ENCODE measurements at regions not wholly inside any gene's neighbourhood (a gene's known extent, or its start where the extent isn't known, plus 50 kb on each side); places are given as distances from the start of the nearest gene placed in this dataset.
A peak's percentile ranks its signal among the peaks of the same experiment; 100 is the strongest.

DNA sequence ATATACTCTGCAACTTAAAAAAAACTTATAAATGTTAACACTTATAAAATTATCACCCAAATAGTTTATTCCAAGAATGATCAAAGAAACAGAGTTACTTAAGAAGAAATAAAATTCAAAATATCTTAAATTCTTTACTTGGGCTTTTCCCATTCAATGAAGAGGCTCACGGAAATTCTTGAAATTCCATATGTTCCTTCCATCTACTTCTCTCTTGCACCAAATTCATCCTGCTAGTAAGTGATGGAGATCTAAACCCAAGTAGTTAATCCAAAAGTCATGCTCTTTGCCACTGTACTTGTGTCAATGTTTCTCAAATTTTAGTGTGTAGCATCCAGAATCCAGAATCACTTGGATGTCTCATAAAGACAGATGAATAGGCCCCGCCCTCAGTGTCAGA, 465.9 kb downstream of the TXNL1 start:
- Histone ChIP-seq H3K36me3 (no peaks in the 10 kb centered on the region), H3K4me1 (peaks cover 0 to 5% of the 10 kb centered on the region in 2 donors), H3K9me3 (no peaks in the 10 kb centered on the region), H3K27ac (no peak overlapping the region), H3K4me3 (no peak overlapping the region), H3K27me3 (no peaks in the 10 kb centered on the region)
- TF ChIP-seq, protein P1, sequence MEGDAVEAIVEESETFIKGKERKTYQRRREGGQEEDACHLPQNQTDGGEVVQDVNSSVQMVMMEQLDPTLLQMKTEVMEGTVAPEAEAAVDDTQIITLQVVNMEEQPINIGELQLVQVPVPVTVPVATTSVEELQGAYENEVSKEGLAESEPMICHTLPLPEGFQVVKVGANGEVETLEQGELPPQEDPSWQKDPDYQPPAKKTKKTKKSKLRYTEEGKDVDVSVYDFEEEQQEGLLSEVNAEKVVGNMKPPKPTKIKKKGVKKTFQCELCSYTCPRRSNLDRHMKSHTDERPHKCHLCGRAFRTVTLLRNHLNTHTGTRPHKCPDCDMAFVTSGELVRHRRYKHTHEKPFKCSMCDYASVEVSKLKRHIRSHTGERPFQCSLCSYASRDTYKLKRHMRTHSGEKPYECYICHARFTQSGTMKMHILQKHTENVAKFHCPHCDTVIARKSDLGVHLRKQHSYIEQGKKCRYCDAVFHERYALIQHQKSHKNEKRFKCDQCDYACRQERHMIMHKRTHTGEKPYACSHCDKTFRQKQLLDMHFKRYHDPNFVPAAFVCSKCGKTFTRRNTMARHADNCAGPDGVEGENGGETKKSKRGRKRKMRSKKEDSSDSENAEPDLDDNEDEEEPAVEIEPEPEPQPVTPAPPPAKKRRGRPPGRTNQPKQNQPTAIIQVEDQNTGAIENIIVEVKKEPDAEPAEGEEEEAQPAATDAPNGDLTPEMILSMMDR (IDR thresholded peaks at IDR 0.05) = no peak
- intact Hi-C loops (cut with DNase I) = no loop called here
- DNase-seq = no peak
- ATAC-seq = no peak

DNA sequence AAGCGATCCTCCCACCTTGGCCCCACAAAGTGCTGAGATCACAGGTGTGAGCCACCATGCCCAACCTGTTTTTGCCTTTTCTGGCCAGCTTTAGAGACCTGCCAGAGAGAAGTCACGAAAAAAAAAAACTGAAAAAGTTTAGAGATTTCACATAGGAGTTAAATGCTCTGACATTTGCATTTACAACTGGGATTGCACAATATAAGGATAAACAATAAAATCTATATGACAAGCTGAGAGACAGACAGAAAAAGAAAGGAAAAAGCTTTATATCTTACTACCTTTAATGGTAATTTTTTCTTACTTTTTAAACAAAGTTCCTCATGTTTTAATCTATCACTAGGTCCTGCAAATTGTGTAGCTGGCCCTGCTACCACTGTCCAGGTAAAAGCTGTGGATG, 466.5 kb downstream of the TXNL1 start:
- no peaks in the 10 kb centered on the region for H3K36me3 ChIP-seq
- no peak for DNase-seq
- peaks cover 0 to 7% of the 10 kb centered on the region in 2 donors for H3K4me1 ChIP-seq
- H3K27me3 ChIP-seq = no peaks in the 10 kb centered on the region
- no peak overlapping the region for H3K4me3 ChIP-seq
- H3K9me3 ChIP-seq = no peaks in the 10 kb centered on the region
- TF ChIP-seq, protein P1 (IDR thresholded peaks at IDR 0.05) = no peak
- no peak for ATAC-seq
- no peak overlapping the region for H3K27ac ChIP-seq
- intact Hi-C loops (cut with DNase I) = no loop called here

- no peaks in the 10 kb centered on the region for H3K9me3 ChIP-seq
- peaks cover 0 to 8% of the 10 kb centered on the region in 2 donors for H3K4me1 ChIP-seq
- no peak overlapping the region for H3K4me3 ChIP-seq
- no peak for DNase-seq
- H3K27ac ChIP-seq = peak overlapping the region; percentile 13 to 77
- TF ChIP-seq, protein P1 (IDR thresholded peaks at IDR 0.05) = no peak
- H3K27me3 ChIP-seq = no peaks in the 10 kb centered on the region
- peak; percentile 21 for ATAC-seq
- intact Hi-C loops (cut with DNase I) = no loop called here
- no peaks in the 10 kb centered on the region for H3K36me3 ChIP-seq
These were observed 470.2 kb downstream of the TXNL1 start for GRCh38 chr18:56168049-56168781.

DNA sequence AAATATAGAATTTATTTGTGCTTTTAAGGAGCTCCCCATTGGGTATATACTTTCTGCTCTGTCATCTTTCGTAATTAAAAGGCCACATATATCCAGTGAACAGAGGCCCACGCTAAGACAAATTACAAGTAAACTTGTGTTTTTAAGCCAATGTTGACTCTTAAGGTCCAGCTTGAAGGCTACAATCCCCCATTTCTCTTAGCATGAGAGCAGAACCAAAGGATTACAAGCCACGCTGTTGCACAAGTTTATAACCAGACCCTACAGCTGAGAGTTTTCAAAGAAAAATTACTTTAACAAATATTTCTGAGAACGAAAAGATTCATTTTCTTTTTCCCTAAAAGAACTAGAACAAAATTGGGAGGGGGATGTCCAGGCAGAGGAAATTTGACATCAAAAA, 471.0 kb downstream of the TXNL1 start:
- intact Hi-C loops (cut with DNase I) = no loop called here
- peak in 1 of 4 donors; percentile 20 for DNase-seq
- Histone ChIP-seq H3K27ac (peak overlapping the region; percentile 13 to 44), H3K27me3 (no peaks in the 10 kb centered on the region), H3K9me3 (no peaks in the 10 kb centered on the region), H3K36me3 (no peaks in the 10 kb centered on the region), H3K4me1 (peaks cover 8% of the 10 kb centered on the region in 2 donors), H3K4me3 (no peak overlapping the region)
- peak; percentile 41 for ATAC-seq
- TF ChIP-seq, protein P1 (IDR thresholded peaks at IDR 0.05) = no peak

GRCh38 chr18:56166914-56167313, 471.5 kb downstream of the TXNL1 start:
- Histone ChIP-seq H3K27me3 (no peaks in the 10 kb centered on the region), H3K4me1 (peaks cover 8 to 9% of the 10 kb centered on the region in 2 donors), H3K36me3 (no peaks in the 10 kb centered on the region), H3K4me3 (no peak overlapping the region), H3K27ac (peak overlapping the region; percentile 13 to 44), H3K9me3 (no peaks in the 10 kb centered on the region)
- intact Hi-C loops (cut with DNase I) = no loop called here
- no peak for DNase-seq
- TF ChIP-seq, protein P1 (IDR thresholded peaks at IDR 0.05) = no peak
- no peak for ATAC-seq
